Trophoblast cell (in vitro differentiated cells and primary cell): ENCODE measurements at regions not wholly inside any gene's neighbourhood (a gene's known extent, or its start where the extent isn't known, plus 50 kb on each side); places are given as distances from the start of the nearest gene placed in this dataset.

Experiments
- DNase-seq, 2 donors: peaks; one replicate each; pipeline ENCODE4 v3.0.0-alpha.2; 2016
- H2AFZ ChIP-seq: 2 replicates; pipeline ENCODE4 v1.6.1; 2013; ENCODE audit warnings: low read length, moderate library complexity, mild to moderate bottlenecking; ENCODE audit not compliant: insufficient read depth, poor library complexity
- H2AK5ac ChIP-seq: 2 replicates; pipeline ENCODE4 v1.6.1; 2013; ENCODE audit warnings: mild to moderate bottlenecking, low read length
- H2BK120ac ChIP-seq: 2 replicates; pipeline ENCODE4 v1.6.1; 2013; ENCODE audit warnings: low read length, mild to moderate bottlenecking, moderate library complexity; ENCODE audit not compliant: insufficient read depth, poor library complexity
- H2BK12ac ChIP-seq: 2 replicates; pipeline ENCODE4 v1.6.1; 2013; ENCODE audit warnings: mild to moderate bottlenecking, low read length, moderate library complexity
- H2BK5ac ChIP-seq: 2 replicates; pipeline ENCODE4 v1.6.1; 2013; ENCODE audit warnings: low read length, low read depth, moderate library complexity, mild to moderate bottlenecking; ENCODE audit not compliant: poor library complexity
- H3K14ac ChIP-seq: 2 replicates; pipeline ENCODE4 v1.6.1; 2013; ENCODE audit warnings: mild to moderate bottlenecking, low read length
- H3K18ac ChIP-seq: 2 replicates; pipeline ENCODE4 v1.6.1; 2013; ENCODE audit warnings: mild to moderate bottlenecking, low read length
- H3K23ac ChIP-seq: 2 replicates; pipeline ENCODE4 v1.6.1; 2013; ENCODE audit warnings: low read length
- H3K27ac ChIP-seq: 2 replicates; pipeline ENCODE4 v1.5.1; 2013; ENCODE audit warnings: low read depth, mild to moderate bottlenecking, inconsistent platforms, low read length, moderate library complexity
- H3K27me3 ChIP-seq: 2 replicates; pipeline ENCODE4 v1.6.1; 2013; ENCODE audit warnings: inconsistent platforms, mild to moderate bottlenecking, low read length, moderate library complexity; ENCODE audit not compliant: insufficient read depth
- H3K36me3 ChIP-seq, 2 experiments: 1 replicate in 1 of 2; 2 replicates in 1 of 2; pipeline ENCODE4 v1.6.1; 2013; ENCODE audit warnings: low read length in 2 of 2, mild to moderate bottlenecking in 2 of 2, moderate library complexity in 1 of 2; ENCODE audit not compliant: insufficient read depth in 2 of 2, control insufficient read depth in 1 of 2
- H3K4ac ChIP-seq: 2 replicates; pipeline ENCODE4 v1.6.1; 2013; ENCODE audit warnings: low read depth, mild to moderate bottlenecking, low read length, moderate library complexity
- H3K4me1 ChIP-seq, 2 experiments: 1 replicate in 1 of 2; 2 replicates in 1 of 2; pipeline ENCODE4 v1.6.1; 2013; ENCODE audit warnings: low read length in 2 of 2, mild to moderate bottlenecking in 2 of 2, moderate library complexity in 1 of 2; ENCODE audit not compliant: insufficient read depth in 2 of 2, control insufficient read depth in 1 of 2
- H3K4me2 ChIP-seq: 2 replicates; pipeline ENCODE4 v1.6.1; 2013; ENCODE audit warnings: inconsistent platforms, mild to moderate bottlenecking, low read length, moderate library complexity
- H3K4me3 ChIP-seq: 2 replicates; pipeline ENCODE4 v1.5.1; 2013; ENCODE audit warnings: mild to moderate bottlenecking, low read depth, low read length, inconsistent platforms
- H3K79me1 ChIP-seq: one replicate; pipeline ENCODE4 v1.6.1; 2013; ENCODE audit warnings: low read length
- H3K79me2 ChIP-seq: 2 replicates; pipeline ENCODE4 v1.6.1; 2013; ENCODE audit warnings: low read length, mild to moderate bottlenecking; ENCODE audit not compliant: control insufficient read depth, insufficient read depth, poor library complexity
- H3K9ac ChIP-seq: 2 replicates; pipeline ENCODE4 v1.6.1; 2013; ENCODE audit warnings: mild to moderate bottlenecking, low read length
- H3K9me3 ChIP-seq: 2 replicates; pipeline ENCODE4 v1.6.1; 2013; ENCODE audit warnings: low read depth, mild to moderate bottlenecking, control low read depth, inconsistent platforms, low read length; ENCODE audit not compliant: insufficient read depth
- H4K12ac ChIP-seq: 2 replicates; pipeline ENCODE4 v1.6.1; 2013; ENCODE audit warnings: low read depth, mild to moderate bottlenecking, low read length, moderate library complexity
- H4K8ac ChIP-seq: 2 replicates; pipeline ENCODE4 v1.6.1; 2013; ENCODE audit warnings: low read depth, mild to moderate bottlenecking, low read length, moderate library complexity
- H4K91ac ChIP-seq: one replicate; pipeline ENCODE4 v1.6.1; 2013; ENCODE audit warnings: low read depth, mild to moderate bottlenecking, low read length, moderate library complexity
- WGBS: extraction: QIAGEN DNeasy Blood & Tissue Kit; methylation state at CpG from one replicate; pipeline ENCODE4 v1.1.7; 2013; ENCODE audit warnings: missing lambda C conversion rate; ENCODE audit not compliant: insufficient read length, insufficient coverage; ENCODE audit errors: extremely low coverage; 5-methylcytosine and 5-hydroxymethylcytosine counted together

GRCh38 chr15:62297522-62297921, 132.4 kb upstream of the C2CD4B start:
- no peaks in the 10 kb centered on the region for H3K27me3 ChIP-seq
- no peak overlapping the region for H3K4me3 ChIP-seq
- H4K8ac ChIP-seq: no peak overlapping the region
- H3K27ac ChIP-seq: no peak overlapping the region
- H2BK12ac ChIP-seq: no peak overlapping the region
- H3K79me1 ChIP-seq: peaks cover 4% of the 10 kb centered on the region
- DNase-seq: no peak
- no CpG with 5 or more reads among the region's 1 CpG for WGBS
- H3K4me2 ChIP-seq: no peak overlapping the region
- no peak overlapping the region for H3K9ac ChIP-seq
- H2BK5ac ChIP-seq: no peak overlapping the region
- H3K14ac ChIP-seq: no peak overlapping the region
- H3K36me3 ChIP-seq: no peaks in the 10 kb centered on the region
- H3K79me2 ChIP-seq: no peaks in the 10 kb centered on the region
- H4K91ac ChIP-seq: no peak overlapping the region
- no peaks in the 10 kb centered on the region for H3K9me3 ChIP-seq
- H4K12ac ChIP-seq: no peak overlapping the region
- no peak overlapping the region for H3K4ac ChIP-seq
- H2AFZ ChIP-seq: no peak overlapping the region
- no peak overlapping the region for H2AK5ac ChIP-seq
- H3K18ac ChIP-seq: no peak overlapping the region
- peaks cover 2 to 10% of the 10 kb centered on the region in 2 experiments for H3K4me1 ChIP-seq
- H2BK120ac ChIP-seq: no peak overlapping the region
- no peak overlapping the region for H3K23ac ChIP-seq

- no peaks in the 10 kb centered on the region for H3K36me3 ChIP-seq
- no peaks in the 10 kb centered on the region for H3K79me2 ChIP-seq
- H4K8ac ChIP-seq: no peak overlapping the region
- H2BK12ac ChIP-seq: no peak overlapping the region
- H3K9ac ChIP-seq: no peak overlapping the region
- H3K18ac ChIP-seq: no peak overlapping the region
- no peak overlapping the region for H3K4ac ChIP-seq
- no peak overlapping the region for H3K4me3 ChIP-seq
- WGBS: no CpG with 5 or more reads among the region's 5 CpGs
- no peak overlapping the region for H2AK5ac ChIP-seq
- H4K12ac ChIP-seq: no peak overlapping the region
- H3K27me3 ChIP-seq: no peaks in the 10 kb centered on the region
- no peak overlapping the region for H3K4me2 ChIP-seq
- H2AFZ ChIP-seq: no peak overlapping the region
- peaks cover 2 to 10% of the 10 kb centered on the region in 2 experiments for H3K4me1 ChIP-seq
- no peak for DNase-seq
- H4K91ac ChIP-seq: no peak overlapping the region
- H3K23ac ChIP-seq: no peak overlapping the region
- no peak overlapping the region for H2BK5ac ChIP-seq
- H2BK120ac ChIP-seq: no peak overlapping the region
- H3K9me3 ChIP-seq: no peaks in the 10 kb centered on the region
- H3K27ac ChIP-seq: no peak overlapping the region
- no peak overlapping the region for H3K14ac ChIP-seq
- peaks cover 4% of the 10 kb centered on the region for H3K79me1 ChIP-seq
These were observed 132.8 kb upstream of the C2CD4B start for GRCh38 chr15:62297933-62298332.

GRCh38 chr15:62298811-62299210, 133.7 kb upstream of the C2CD4B start:
- Histone ChIP-seq H3K18ac (no peak overlapping the region), H3K27me3 (no peaks in the 10 kb centered on the region), H2BK5ac (no peak overlapping the region), H3K4me2 (no peak overlapping the region), H3K14ac (no peak overlapping the region), H2BK12ac (no peak overlapping the region), H3K9me3 (no peaks in the 10 kb centered on the region), H2AK5ac (no peak overlapping the region), H3K23ac (no peak overlapping the region), H3K79me2 (no peaks in the 10 kb centered on the region), H3K9ac (no peak overlapping the region), H4K8ac (no peak overlapping the region), H3K27ac (no peak overlapping the region), H2BK120ac (no peak overlapping the region), H4K12ac (no peak overlapping the region), H3K79me1 (peaks cover 4% of the 10 kb centered on the region), H3K4me3 (no peak overlapping the region), H3K36me3 (no peaks in the 10 kb centered on the region), H3K4ac (no peak overlapping the region), H4K91ac (no peak overlapping the region), H3K4me1 (peaks cover 2 to 10% of the 10 kb centered on the region in 2 experiments), H2AFZ (no peak overlapping the region)
- no CpG with 5 or more reads among the region's 5 CpGs for WGBS
- DNase-seq: no peak

- Histone ChIP-seq H3K27ac (no peak overlapping the region), H2BK120ac (no peak overlapping the region), H3K18ac (no peak overlapping the region), H2AFZ (no peak overlapping the region), H3K4me1 (peaks cover 2 to 10% of the 10 kb centered on the region in 2 experiments), H3K4me3 (no peak overlapping the region), H4K91ac (no peak overlapping the region), H2AK5ac (no peak overlapping the region), H3K9ac (no peak overlapping the region), H3K36me3 (no peaks in the 10 kb centered on the region), H4K8ac (no peak overlapping the region), H3K9me3 (no peaks in the 10 kb centered on the region), H4K12ac (no peak overlapping the region), H3K14ac (no peak overlapping the region), H2BK12ac (no peak overlapping the region), H3K79me2 (no peaks in the 10 kb centered on the region), H3K4ac (no peak overlapping the region), H3K4me2 (no peak overlapping the region), H3K23ac (no peak overlapping the region), H3K79me1 (peaks cover 4% of the 10 kb centered on the region), H2BK5ac (no peak overlapping the region), H3K27me3 (no peaks in the 10 kb centered on the region)
- no peak for DNase-seq
- no CpG with 5 or more reads among the region's 10 CpGs for WGBS
These were observed 134.5 kb upstream of the C2CD4B start for GRCh38 chr15:62299541-62299940.
